ENCODE measurements at regions not wholly inside any gene's neighbourhood (a gene's known extent, or its start where the extent isn't known, plus 50 kb on each side); places are given as distances from the start of the nearest gene placed in this dataset.
"Not testable (repeated sequence)": the region's sequence is repeated elsewhere in the genome, so short reads cannot be mapped to it uniquely, and the experiment has no call there.

GRCh38 chr2:234249873-234250272 lies 199.4 kb downstream of the SPP2 start:
- H3K4me1 Mint-ChIP-seq = peaks cover 0 to 3% of the 10 kb centered on the region in 2 donors
- intact Hi-C loops (cut with micrococcal nuclease) = no loop called here
- H3K27ac Mint-ChIP-seq = no peak overlapping the region
- no peaks in the 10 kb centered on the region for H3K36me3 Mint-ChIP-seq
- no peaks in the 10 kb centered on the region for H3K27me3 ChIP-seq (ENCODE audit: control insufficient read depth, insufficient read depth, low read length)
- H3K4me1 ChIP-seq (ENCODE audit: control insufficient read depth, insufficient read depth, low read length) = no peaks in the 10 kb centered on the region
- no peaks in the 10 kb centered on the region for H3K9me3 Mint-ChIP-seq
- ATAC-seq = no peak
- no peaks in the 10 kb centered on the region for H3K27me3 Mint-ChIP-seq (ENCODE audit: low read depth in 2 of 2)
- no peaks in the 10 kb centered on the region for H3K9me3 ChIP-seq (ENCODE audit: control insufficient read depth, insufficient read depth, low read length)
- TF ChIP-seq CTCF (IDR thresholded peaks at IDR 0.05) = no peak
- H3K27ac ChIP-seq (ENCODE audit: low read length) = no peak overlapping the region
- H3K4me3 Mint-ChIP-seq = no peak overlapping the region
- no peak overlapping the region for H3K4me3 ChIP-seq (ENCODE audit: low read length)
- no peaks in the 10 kb centered on the region for H3K36me3 ChIP-seq (ENCODE audit: control insufficient read depth, insufficient read depth, low read length)
- no peak for DNase-seq
- 87% methylated on average over 4 of the region's 5 CpGs for WGBS (ENCODE audit: insufficient coverage)

GRCh38 chr2:234249034-234249735 lies 198.7 kb downstream of the SPP2 start:
- Histone ChIP-seq H3K27me3 (ENCODE audit: control insufficient read depth, insufficient read depth, low read length) (no peaks in the 10 kb centered on the region), H3K4me3 (ENCODE audit: low read length) (no peak overlapping the region), H3K27ac (ENCODE audit: low read length) (no peak overlapping the region), H3K4me1 (ENCODE audit: control insufficient read depth, insufficient read depth, low read length) (no peaks in the 10 kb centered on the region), H3K9me3 (ENCODE audit: control insufficient read depth, insufficient read depth, low read length) (no peaks in the 10 kb centered on the region), H3K36me3 (ENCODE audit: control insufficient read depth, insufficient read depth, low read length) (no peaks in the 10 kb centered on the region)
- Mint-ChIP-seq H3K27ac (no peak overlapping the region), H3K4me3 (no peak overlapping the region), H3K36me3 (no peaks in the 10 kb centered on the region), H3K4me1 (peaks cover 3 to 6% of the 10 kb centered on the region in 2 donors), H3K9me3 (no peaks in the 10 kb centered on the region), H3K27me3 (ENCODE audit: low read depth in 2 of 2) (no peaks in the 10 kb centered on the region)
- ATAC-seq = no peak
- 82% methylated on average over 5 of the region's 5 CpGs for WGBS (ENCODE audit: insufficient coverage)
- intact Hi-C loops (cut with micrococcal nuclease) = no loop called here
- TF ChIP-seq CTCF (IDR thresholded peaks at IDR 0.05) = no peak
- DNase-seq = no peak

GRCh38 chr2:234248213-234248710 lies 197.8 kb downstream of the SPP2 start:
- H3K27ac ChIP-seq (ENCODE audit: low read length); ATAC-seq; H3K27me3 Mint-ChIP-seq (ENCODE audit: low read depth in 2 of 2); H3K27ac Mint-ChIP-seq; DNase-seq; intact Hi-C loops (cut with micrococcal nuclease); H3K9me3 ChIP-seq (ENCODE audit: control insufficient read depth, insufficient read depth, low read length); H3K36me3 ChIP-seq (ENCODE audit: control insufficient read depth, insufficient read depth, low read length); H3K27me3 ChIP-seq (ENCODE audit: control insufficient read depth, insufficient read depth, low read length); H3K4me3 ChIP-seq (ENCODE audit: low read length); H3K4me3 Mint-ChIP-seq; H3K36me3 Mint-ChIP-seq; H3K9me3 Mint-ChIP-seq; H3K4me1 ChIP-seq (ENCODE audit: control insufficient read depth, insufficient read depth, low read length): not testable (repeated sequence)
- 95% methylated on average over 10 of the region's 10 CpGs for WGBS (ENCODE audit: insufficient coverage)
- peaks cover 11 to 13% of the 10 kb centered on the region in 2 donors for H3K4me1 Mint-ChIP-seq

GRCh38 chr2:234247453-234248180 lies 197.1 kb downstream of the SPP2 start:
- H3K4me1 ChIP-seq (ENCODE audit: control insufficient read depth, insufficient read depth, low read length) = no peaks in the 10 kb centered on the region
- H3K4me3 ChIP-seq (ENCODE audit: low read length) = no peak overlapping the region
- Mint-ChIP-seq H3K9me3 (no peaks in the 10 kb centered on the region), H3K4me3 (no peak overlapping the region), H3K36me3 (no peaks in the 10 kb centered on the region), H3K27ac (no peak overlapping the region), H3K27me3 (ENCODE audit: low read depth in 2 of 2) (no peaks in the 10 kb centered on the region), H3K4me1 (peaks cover 11 to 12% of the 10 kb centered on the region in 2 donors)
- H3K9me3 ChIP-seq (ENCODE audit: control insufficient read depth, insufficient read depth, low read length) = no peaks in the 10 kb centered on the region
- no peaks in the 10 kb centered on the region for H3K27me3 ChIP-seq (ENCODE audit: control insufficient read depth, insufficient read depth, low read length)
- TF ChIP-seq CTCF (IDR thresholded peaks at IDR 0.05) = no peak
- 96% methylated on average over 42 of the region's 42 CpGs for WGBS (ENCODE audit: insufficient coverage)
- ATAC-seq (no peak), DNase-seq (no peak)
- intact Hi-C loops (cut with micrococcal nuclease) = no loop called here
- no peak overlapping the region for H3K27ac ChIP-seq (ENCODE audit: low read length)
- no peaks in the 10 kb centered on the region for H3K36me3 ChIP-seq (ENCODE audit: control insufficient read depth, insufficient read depth, low read length)

All from natural killer cell (primary cell).